ENCODE measurements at regions not wholly inside any gene's neighbourhood (a gene's known extent, or its start where the extent isn't known, plus 50 kb on each side); places are given as distances from the start of the nearest gene placed in this dataset.

GRCh38 chr20:22407237-22408193, 176.9 kb downstream of the FOXA2 start:
- TF ChIP-seq MAX (IDR thresholded peaks at IDR 0.05; ENCODE audit: low read depth, low read length), result no peak
- TF ChIP-seq POLR2A (IDR thresholded peaks at IDR 0.05; ENCODE audit: extremely low read depth, insufficient read length), result no peak

Measured in NB4 (cell line).